Activated naive CD4-positive, alpha-beta T cell treated with Interleukin-2 at 50 U/mL for 16 hours (primary cell): ENCODE measurements at regions not wholly inside any gene's neighbourhood (a gene's known extent, or its start where the extent isn't known, plus 50 kb on each side); places are given as distances from the start of the nearest gene placed in this dataset.
A peak's percentile ranks its signal among the peaks of the same experiment; 100 is the strongest.

ENCODE experiments used
- DNase-seq: peaks from one replicate; pipeline ENCODE4 v3.0.0-alpha.2; 2020

- DNase-seq: no peak
Observed at GRCh38 chr10:44326474-44327030, 58.3 kb downstream of the CXCL12 start.

- DNase-seq: no peak
Observed at GRCh38 chr10:44325596-44326307, 59.1 kb downstream of the CXCL12 start.

- no peak for DNase-seq
Observed at GRCh38 chr10:44325157-44325556, 59.7 kb downstream of the CXCL12 start.

- no peak for DNase-seq
Observed at GRCh38 chr10:44323838-44324237, 61.1 kb downstream of the CXCL12 start.

- DNase-seq: no peak
Observed at GRCh38 chr10:44322137-44322536, 62.8 kb downstream of the CXCL12 start.

- no peak for DNase-seq
Observed at GRCh38 chr10:44320756-44321155, 64.1 kb downstream of the CXCL12 start.

- DNase-seq: no peak
Observed at GRCh38 chr10:44317856-44318255, 67.0 kb downstream of the CXCL12 start.

- DNase-seq: no peak
Observed at GRCh38 chr10:44316922-44317215, 68.0 kb downstream of the CXCL12 start.

GRCh38 chr10:44316187-44316921 is 68.5 kb downstream of the CXCL12 start:
- DNase-seq: no peak

GRCh38 chr10:44314802-44315460 is 70.0 kb downstream of the CXCL12 start:
- DNase-seq: no peak

- no peak for DNase-seq
Observed at GRCh38 chr10:44313761-44314165, 71.1 kb downstream of the CXCL12 start.

- no peak for DNase-seq
Observed at GRCh38 chr10:44312401-44312800, 72.5 kb downstream of the CXCL12 start.

- DNase-seq: no peak
Observed at GRCh38 chr10:44311563-44312051, 73.3 kb downstream of the CXCL12 start.

- DNase-seq: peak; percentile 62
Observed at GRCh38 chr10:44310762-44311562, 73.9 kb downstream of the CXCL12 start.

- DNase-seq: no peak
Observed at GRCh38 chr10:44309939-44310761, 74.7 kb downstream of the CXCL12 start.

GRCh38 chr10:44309361-44309760 is 75.5 kb downstream of the CXCL12 start:
- DNase-seq: no peak

GRCh38 chr10:44308935-44309334 is 76.0 kb downstream of the CXCL12 start:
- no peak for DNase-seq

GRCh38 chr10:44307691-44308090 is 77.2 kb downstream of the CXCL12 start:
- no peak for DNase-seq

- DNase-seq: no peak
Observed at GRCh38 chr10:44306762-44307161, 78.1 kb downstream of the CXCL12 start.

GRCh38 chr10:44306147-44306710 is 78.7 kb downstream of the CXCL12 start:
- no peak for DNase-seq

GRCh38 chr10:44301781-44302355 is 83.0 kb downstream of the CXCL12 start:
- DNase-seq: no peak
